Left lung (tissue), 4 donors: ENCODE measurements at regions not wholly inside any gene's neighbourhood (a gene's known extent, or its start where the extent isn't known, plus 50 kb on each side); places are given as distances from the start of the nearest gene placed in this dataset.

ENCODE experiments used
- ATAC-seq: fragments of 200-7000 bp; cut with Tn5 transposase; one replicate; pipeline ENCODE4 v1.9.1; 2020; ENCODE audit warnings: moderate library complexity
- DNase-seq, 4 donors: peaks; one replicate each; pipeline ENCODE4 v3.0.0-alpha.2; 2013 to 2020
- H3K27ac ChIP-seq, 2 donors: fragments of 200-600 bp; sonication (generic) in 1 of 2; one replicate each; pipeline versions ENCODE4 v1.5.0 to v1.8.0; 2020 to 2021
- H3K27me3 ChIP-seq, 2 donors: fragments of 200-600 bp; sonication (generic) in 1 of 2; one replicate each; pipeline versions ENCODE4 v1.5.0 to v1.8.0; 2020 to 2021
- H3K36me3 ChIP-seq, 2 donors: fragments of 200-600 bp; sonication (generic) in 1 of 2; one replicate each; pipeline versions ENCODE4 v1.5.0 to v1.8.0; 2020 to 2021
- H3K4me1 ChIP-seq, 2 donors: fragments of 200-600 bp; one replicate each; pipeline ENCODE4 v1.8.0; 2021
- H3K4me3 ChIP-seq, 2 donors: fragments of 200-600 bp; sonication (generic) in 1 of 2; one replicate each; pipeline versions ENCODE4 v1.5.0 to v1.8.0; 2020 to 2021; ENCODE audit warnings: mild to moderate bottlenecking in 1 of 2
- H3K9me3 ChIP-seq, 2 donors: fragments of 200-600 bp; sonication (generic) in 1 of 2; one replicate each; pipeline versions ENCODE4 v1.5.0 to v1.8.0; 2020 to 2021
- intact Hi-C, 2 donors: fragments of 100-400 bp; cut with DNase I; formaldehyde crosslinking; loops; one replicate each; pipeline versions ENCODE4 v1.11.2 to v1.14.2; 2022
- TF ChIP-seq, protein P1 (sequence below), 2 donors: fragments of 200-600 bp; sonication (generic) in 1 of 2; IDR thresholded peaks; one replicate each; pipeline versions ENCODE4 v1.5.0 to v1.8.0; 2021; ENCODE audit warnings: antibody characterized with exemption in 2 of 2
- donor health status: DM: no; HTN: yes; CAD: no.
- donor health status: DM: no; HTN: no; CAD: no.

DNA sequence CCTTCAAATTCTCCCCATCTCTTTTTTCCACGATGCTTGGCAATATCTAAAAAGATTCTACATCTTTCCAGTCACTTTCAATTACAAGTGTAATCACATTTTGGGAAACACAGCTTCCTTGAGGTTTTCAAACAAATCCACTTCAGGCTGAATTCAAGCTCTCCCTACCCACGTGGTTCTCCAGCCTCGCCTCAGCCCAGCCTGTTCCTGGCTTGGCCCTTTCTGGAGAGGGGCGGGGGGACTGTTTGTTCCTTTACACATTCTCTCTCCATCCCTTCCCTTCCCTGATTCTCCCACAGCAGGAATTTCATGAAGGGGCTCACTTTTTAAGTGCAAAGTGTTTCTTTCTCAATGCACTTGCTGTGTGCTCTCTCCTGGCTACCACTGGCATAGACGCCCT is 226.3 kb upstream of the SOX11 start:
- DNase-seq (no peak), ATAC-seq (peak; percentile 84)
- no peak overlapping the region for H3K4me3 ChIP-seq
- TF ChIP-seq, protein P1, sequence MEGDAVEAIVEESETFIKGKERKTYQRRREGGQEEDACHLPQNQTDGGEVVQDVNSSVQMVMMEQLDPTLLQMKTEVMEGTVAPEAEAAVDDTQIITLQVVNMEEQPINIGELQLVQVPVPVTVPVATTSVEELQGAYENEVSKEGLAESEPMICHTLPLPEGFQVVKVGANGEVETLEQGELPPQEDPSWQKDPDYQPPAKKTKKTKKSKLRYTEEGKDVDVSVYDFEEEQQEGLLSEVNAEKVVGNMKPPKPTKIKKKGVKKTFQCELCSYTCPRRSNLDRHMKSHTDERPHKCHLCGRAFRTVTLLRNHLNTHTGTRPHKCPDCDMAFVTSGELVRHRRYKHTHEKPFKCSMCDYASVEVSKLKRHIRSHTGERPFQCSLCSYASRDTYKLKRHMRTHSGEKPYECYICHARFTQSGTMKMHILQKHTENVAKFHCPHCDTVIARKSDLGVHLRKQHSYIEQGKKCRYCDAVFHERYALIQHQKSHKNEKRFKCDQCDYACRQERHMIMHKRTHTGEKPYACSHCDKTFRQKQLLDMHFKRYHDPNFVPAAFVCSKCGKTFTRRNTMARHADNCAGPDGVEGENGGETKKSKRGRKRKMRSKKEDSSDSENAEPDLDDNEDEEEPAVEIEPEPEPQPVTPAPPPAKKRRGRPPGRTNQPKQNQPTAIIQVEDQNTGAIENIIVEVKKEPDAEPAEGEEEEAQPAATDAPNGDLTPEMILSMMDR (IDR thresholded peaks at IDR 0.05): no peak
- intact Hi-C loops: no loop called here
- H3K4me1 ChIP-seq: no peaks in the 10 kb centered on the region
- H3K27me3 ChIP-seq: no peaks in the 10 kb centered on the region
- H3K36me3 ChIP-seq: no peaks in the 10 kb centered on the region
- no peaks in the 10 kb centered on the region for H3K9me3 ChIP-seq
- H3K27ac ChIP-seq: no peak overlapping the region

DNA sequence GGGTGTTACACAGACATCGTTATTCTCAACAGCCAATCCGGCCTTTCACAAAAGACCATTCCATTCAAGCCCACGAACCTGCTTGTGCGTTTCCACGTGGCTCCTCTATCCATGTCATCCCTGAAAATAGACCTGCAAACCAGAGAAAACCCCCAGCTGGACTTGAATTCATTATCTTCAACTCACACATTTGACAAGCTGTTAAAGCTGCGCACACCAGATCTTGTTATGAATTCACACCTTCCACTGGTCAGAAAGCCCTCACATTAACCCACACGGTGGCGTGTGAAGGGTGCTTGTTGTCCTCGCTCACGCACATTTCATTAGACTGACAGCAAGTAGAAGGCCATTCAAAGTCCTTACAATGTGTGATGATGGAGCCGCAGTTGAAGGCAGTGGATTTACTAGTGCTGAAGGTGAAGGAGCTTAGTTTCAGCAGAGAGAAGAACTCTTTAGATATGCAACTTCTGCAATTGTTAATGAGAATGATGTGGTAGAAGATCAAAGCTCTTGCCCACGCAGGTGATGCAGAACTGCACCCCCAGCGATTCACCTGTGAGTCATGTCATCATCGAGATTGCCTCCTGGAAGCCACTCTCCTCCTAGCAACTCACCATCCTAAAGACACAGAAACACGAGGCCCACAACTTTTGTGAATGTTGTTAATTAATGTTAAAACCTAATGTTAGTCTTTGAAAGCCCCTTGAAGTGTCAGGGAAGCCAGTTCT is 224.8 kb upstream of the SOX11 start:
- DNase-seq (no peak), ATAC-seq (no peak)
- no peak overlapping the region for H3K4me3 ChIP-seq

DNA sequence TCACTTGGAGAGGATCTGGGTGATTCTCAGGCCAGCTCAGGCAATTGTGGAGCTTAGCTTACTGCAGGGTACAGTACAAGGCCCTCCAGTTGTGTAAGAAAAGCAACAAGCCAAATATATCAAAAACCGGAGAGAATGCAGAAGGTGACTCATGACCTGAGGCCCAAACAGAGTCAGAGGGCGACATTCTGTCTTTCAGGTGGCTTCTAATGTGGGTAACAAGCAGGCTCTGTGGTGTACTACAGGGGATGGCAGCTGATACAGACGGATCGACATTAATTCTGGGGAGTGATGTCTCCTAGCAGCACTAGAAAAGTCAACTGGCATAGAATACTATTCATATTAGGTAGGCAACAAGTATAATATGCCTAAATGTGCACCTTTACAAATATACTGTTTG is 219.5 kb upstream of the SOX11 start:
- TF ChIP-seq, protein P1 (IDR thresholded peaks at IDR 0.05): no peak
- ATAC-seq (no peak), DNase-seq (no peak)
- intact Hi-C loops: no loop called here
- Histone ChIP-seq H3K27ac (no peak overlapping the region), H3K9me3 (no peaks in the 10 kb centered on the region), H3K36me3 (no peaks in the 10 kb centered on the region), H3K4me3 (no peak overlapping the region), H3K27me3 (no peaks in the 10 kb centered on the region), H3K4me1 (no peaks in the 10 kb centered on the region)

More for the DNA sequence above, 224.8 kb upstream of the SOX11 start:
- intact Hi-C loops: no loop called here
- H3K27ac ChIP-seq: no peak overlapping the region
- no peaks in the 10 kb centered on the region for H3K27me3 ChIP-seq
- TF ChIP-seq, protein P1 (IDR thresholded peaks at IDR 0.05): no peak
- H3K36me3 ChIP-seq: no peaks in the 10 kb centered on the region
- no peaks in the 10 kb centered on the region for H3K9me3 ChIP-seq
- H3K4me1 ChIP-seq: no peaks in the 10 kb centered on the region

DNA sequence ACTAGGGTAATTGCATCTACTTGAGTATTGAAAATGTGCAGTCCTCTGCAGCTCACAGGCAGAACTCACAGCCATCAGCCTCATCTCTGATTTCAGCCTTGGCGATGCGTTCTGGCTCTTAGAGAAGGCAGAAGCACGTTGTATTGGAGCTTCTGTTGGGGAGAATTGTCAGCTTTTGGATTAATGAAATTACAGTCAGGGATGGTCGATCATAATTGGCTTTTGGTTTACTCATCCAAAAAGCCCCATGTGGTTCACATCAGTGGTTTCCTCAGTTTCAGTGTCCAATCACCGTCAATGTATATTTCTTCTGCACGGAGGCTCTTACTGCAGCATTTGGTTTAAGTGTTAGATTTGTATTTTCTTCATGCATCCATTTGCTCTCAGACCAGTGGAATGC is 218.5 kb upstream of the SOX11 start:
- Histone ChIP-seq H3K27me3 (peaks cover 0 to 3% of the 10 kb centered on the region in 2 donors), H3K27ac (no peak overlapping the region), H3K4me3 (no peak overlapping the region), H3K36me3 (no peaks in the 10 kb centered on the region), H3K4me1 (no peaks in the 10 kb centered on the region), H3K9me3 (no peaks in the 10 kb centered on the region)
- DNase-seq: no peak
- ATAC-seq: no peak
- TF ChIP-seq, protein P1 (IDR thresholded peaks at IDR 0.05): no peak
- intact Hi-C loops: no loop called here

DNA sequence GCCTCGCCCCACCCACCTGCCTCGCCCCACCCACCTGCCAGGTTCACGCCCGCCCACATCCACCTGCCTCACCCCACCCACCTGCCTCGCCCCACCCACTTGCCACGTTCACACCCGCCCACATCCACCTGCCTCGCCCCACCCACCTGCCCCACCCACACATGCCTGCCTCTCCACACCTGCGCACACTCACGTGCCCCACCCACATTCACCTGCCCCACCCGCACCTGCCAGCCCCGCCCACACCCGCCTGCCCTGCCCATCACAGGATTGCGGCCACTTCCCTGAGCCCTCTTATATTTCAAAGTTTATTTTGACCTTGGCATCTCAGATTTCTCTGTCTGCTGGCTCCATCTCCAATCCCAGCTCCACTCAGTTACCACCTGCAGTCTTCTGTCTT is 217.5 kb upstream of the SOX11 start:
- DNase-seq: peak in 2 of 4 donors; percentile 38 to 81
- intact Hi-C loops: no loop called here
- peak; percentile 77 for ATAC-seq

More for the DNA sequence above, 217.5 kb upstream of the SOX11 start:
- H3K27me3 ChIP-seq: peaks cover 0 to 3% of the 10 kb centered on the region in 2 donors
- TF ChIP-seq, protein P1 (IDR thresholded peaks at IDR 0.05): no peak
- no peaks in the 10 kb centered on the region for H3K9me3 ChIP-seq
- H3K4me3 ChIP-seq: no peak overlapping the region
- H3K36me3 ChIP-seq: no peaks in the 10 kb centered on the region
- no peaks in the 10 kb centered on the region for H3K4me1 ChIP-seq
- no peak overlapping the region for H3K27ac ChIP-seq
